ENCODE measurements at regions not wholly inside any gene's neighbourhood (a gene's known extent, or its start where the extent isn't known, plus 50 kb on each side); places are given as distances from the start of the nearest gene placed in this dataset.
A peak's percentile ranks its signal among the peaks of the same experiment; 100 is the strongest.
"Not testable (repeated sequence)": the region's sequence is repeated elsewhere in the genome, so short reads cannot be mapped to it uniquely, and the experiment has no call there.

DNA sequence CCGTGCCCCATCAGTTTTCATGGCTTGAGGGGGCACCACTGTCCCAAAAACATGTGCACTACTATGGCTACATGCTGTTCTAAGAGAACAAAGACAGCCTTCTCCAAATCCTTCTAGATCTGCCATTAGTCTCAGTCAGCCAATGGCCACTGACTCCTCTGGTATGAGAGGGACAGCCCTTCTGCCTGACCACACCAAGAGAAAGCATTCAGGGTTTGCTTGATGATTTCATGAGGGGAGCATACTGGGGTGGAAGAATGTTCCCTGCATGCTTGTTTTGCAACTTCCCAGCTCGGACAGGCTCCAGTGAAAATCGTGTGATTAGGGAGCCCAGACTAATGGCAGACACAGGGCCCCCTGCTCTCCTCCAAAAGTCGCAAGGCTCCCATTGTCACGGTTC is 199.6 kb upstream of the ALG10B start:
- Histone ChIP-seq H3K36me3 (no peaks in the 10 kb centered on the region), H3K4me3 (no peak overlapping the region), H3K9me3 (peaks cover 0 to 6% of the 10 kb centered on the region in 2 donors), H3K4me1 (no peaks in the 10 kb centered on the region), H3K27ac (no peak overlapping the region), H3K27me3 (no peaks in the 10 kb centered on the region)
- TF ChIP-seq, protein P1, sequence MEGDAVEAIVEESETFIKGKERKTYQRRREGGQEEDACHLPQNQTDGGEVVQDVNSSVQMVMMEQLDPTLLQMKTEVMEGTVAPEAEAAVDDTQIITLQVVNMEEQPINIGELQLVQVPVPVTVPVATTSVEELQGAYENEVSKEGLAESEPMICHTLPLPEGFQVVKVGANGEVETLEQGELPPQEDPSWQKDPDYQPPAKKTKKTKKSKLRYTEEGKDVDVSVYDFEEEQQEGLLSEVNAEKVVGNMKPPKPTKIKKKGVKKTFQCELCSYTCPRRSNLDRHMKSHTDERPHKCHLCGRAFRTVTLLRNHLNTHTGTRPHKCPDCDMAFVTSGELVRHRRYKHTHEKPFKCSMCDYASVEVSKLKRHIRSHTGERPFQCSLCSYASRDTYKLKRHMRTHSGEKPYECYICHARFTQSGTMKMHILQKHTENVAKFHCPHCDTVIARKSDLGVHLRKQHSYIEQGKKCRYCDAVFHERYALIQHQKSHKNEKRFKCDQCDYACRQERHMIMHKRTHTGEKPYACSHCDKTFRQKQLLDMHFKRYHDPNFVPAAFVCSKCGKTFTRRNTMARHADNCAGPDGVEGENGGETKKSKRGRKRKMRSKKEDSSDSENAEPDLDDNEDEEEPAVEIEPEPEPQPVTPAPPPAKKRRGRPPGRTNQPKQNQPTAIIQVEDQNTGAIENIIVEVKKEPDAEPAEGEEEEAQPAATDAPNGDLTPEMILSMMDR (IDR thresholded peaks at IDR 0.05), result no peak
- no peak for DNase-seq
- intact Hi-C loops (cut with DNase I), result no loop called here
- ATAC-seq, result no peak

DNA sequence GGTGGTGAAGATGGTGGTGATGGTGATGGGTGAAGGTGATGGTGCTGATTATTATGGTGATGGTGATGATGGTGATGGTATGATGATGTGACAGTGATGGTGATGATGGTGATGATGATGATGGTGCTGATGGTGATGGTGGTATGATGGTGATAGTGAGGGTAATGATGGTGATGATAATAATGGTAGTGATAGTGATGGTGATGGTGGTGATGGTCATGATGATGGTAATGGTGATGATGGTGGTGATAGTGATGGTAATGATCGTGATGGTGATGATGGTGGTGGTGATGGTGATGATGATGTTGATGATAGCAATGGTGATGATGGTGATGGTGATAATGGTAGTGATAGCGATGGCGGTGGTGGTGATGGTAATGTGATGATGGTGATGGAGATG is 197.9 kb upstream of the ALG10B start:
- ATAC-seq, result no peak
- Histone ChIP-seq H3K27me3 (no peaks in the 10 kb centered on the region), H3K27ac (no peak overlapping the region), H3K4me1 (no peaks in the 10 kb centered on the region), H3K36me3 (no peaks in the 10 kb centered on the region), H3K9me3 (peaks cover 0 to 19% of the 10 kb centered on the region in 2 donors), H3K4me3 (no peak overlapping the region)
- no peak for DNase-seq
- TF ChIP-seq, protein P1 (IDR thresholded peaks at IDR 0.05), result no peak
- intact Hi-C loops (cut with DNase I), result no loop called here

DNA sequence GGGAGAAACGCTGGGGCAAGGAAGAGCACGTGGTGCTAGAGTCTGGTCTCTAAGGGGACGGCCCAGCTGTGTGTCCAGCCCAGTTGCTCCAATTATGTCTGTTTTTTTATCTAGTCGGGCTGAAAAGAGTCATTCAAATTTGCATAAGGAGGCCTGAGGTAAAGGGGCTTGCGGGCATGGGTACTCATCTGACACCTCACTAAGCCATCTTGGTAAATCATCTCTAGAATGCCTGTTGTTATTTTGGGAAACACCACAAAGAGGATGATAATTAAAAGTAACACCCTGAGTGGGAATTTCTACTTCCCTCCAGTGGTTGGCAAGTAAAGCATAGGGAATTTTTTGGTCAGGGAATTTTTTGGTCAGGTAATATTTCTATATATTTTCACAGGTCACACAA is 196.1 kb upstream of the ALG10B start:
- ATAC-seq, result no peak
- H3K36me3 ChIP-seq, result no peaks in the 10 kb centered on the region
- intact Hi-C loops (cut with DNase I), result no loop called here

DNA sequence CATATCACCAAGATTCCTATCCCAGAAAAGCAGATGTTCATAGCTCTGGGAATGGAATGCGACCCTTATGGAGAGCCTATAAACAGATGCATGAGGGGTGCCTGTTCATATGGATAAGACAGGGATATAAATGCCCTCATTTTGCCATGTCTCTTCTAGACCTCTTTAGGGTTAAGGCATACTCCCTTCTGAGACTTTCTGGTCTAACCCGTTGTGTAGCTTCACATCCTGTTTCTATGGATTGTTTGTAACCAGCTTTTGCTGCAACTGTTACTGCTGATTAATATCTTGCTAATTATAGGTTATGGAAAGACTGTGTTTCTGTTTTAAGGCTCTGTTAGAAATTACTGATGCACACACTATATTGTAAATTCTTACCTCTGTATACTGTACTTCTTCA is 193.5 kb upstream of the ALG10B start:
- H3K9me3 ChIP-seq, result peaks cover 0 to 17% of the 10 kb centered on the region in 2 donors
- H3K4me1 ChIP-seq; DNase-seq; H3K4me3 ChIP-seq; H3K27me3 ChIP-seq; intact Hi-C loops (cut with DNase I); ATAC-seq; H3K27ac ChIP-seq; H3K36me3 ChIP-seq: not testable (repeated sequence)

More for the DNA sequence above, 196.1 kb upstream of the ALG10B start:
- Histone ChIP-seq H3K27me3 (no peaks in the 10 kb centered on the region), H3K4me3 (no peak overlapping the region), H3K9me3 (peaks cover 0 to 19% of the 10 kb centered on the region in 2 donors), H3K27ac (no peak overlapping the region), H3K4me1 (no peaks in the 10 kb centered on the region)
- TF ChIP-seq, protein P1 (IDR thresholded peaks at IDR 0.05), result no peak
- DNase-seq, result no peak

DNA sequence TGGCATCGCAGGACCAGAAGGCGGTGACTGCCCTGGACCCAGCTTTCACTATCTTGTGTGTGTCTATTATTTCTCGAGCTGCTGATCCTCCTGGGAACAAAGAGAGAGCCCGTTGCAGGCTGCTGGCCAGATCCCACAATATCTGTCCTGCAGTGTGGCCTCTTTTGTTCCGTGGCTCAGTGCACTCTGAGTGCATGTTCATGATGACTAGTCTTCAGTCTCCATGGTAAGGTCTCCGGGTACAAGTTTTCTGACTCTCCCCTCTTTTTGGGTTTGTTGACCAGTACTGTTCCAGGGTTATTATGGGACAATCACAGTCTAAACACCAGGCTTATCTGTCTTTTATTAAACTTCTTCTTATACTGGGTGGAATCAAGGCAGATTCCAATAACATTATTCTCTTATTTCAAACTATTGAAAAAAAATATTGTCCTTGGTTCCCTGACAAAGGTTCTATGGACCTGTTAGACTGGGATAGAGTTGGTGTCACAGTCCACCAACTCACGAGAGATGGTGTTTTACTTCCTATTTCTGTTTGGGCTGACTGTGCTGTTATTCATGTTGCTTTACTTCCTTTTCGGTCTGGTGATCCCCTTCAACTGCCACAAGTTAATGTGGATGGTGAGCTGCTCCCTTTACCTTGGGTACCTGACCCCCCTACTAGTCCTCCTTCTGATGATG is 192.9 kb upstream of the ALG10B start:
- Histone ChIP-seq H3K36me3 (no peaks in the 10 kb centered on the region), H3K4me1 (no peaks in the 10 kb centered on the region), H3K27ac (peak overlapping the region in 1 of 2 donors; percentile 33), H3K27me3 (no peaks in the 10 kb centered on the region), H3K4me3 (no peak overlapping the region), H3K9me3 (peaks cover 0 to 17% of the 10 kb centered on the region in 2 donors)
- TF ChIP-seq, protein P1 (IDR thresholded peaks at IDR 0.05), result no peak
- intact Hi-C loops (cut with DNase I), result no loop called here
- ATAC-seq, result no peak
- DNase-seq, result no peak

Measured in left lung (tissue), 4 donors.